Epithelial cell of esophagus (primary cell): ENCODE measurements at regions not wholly inside any gene's neighbourhood (a gene's known extent, or its start where the extent isn't known, plus 50 kb on each side); places are given as distances from the start of the nearest gene placed in this dataset.
A peak's percentile ranks its signal among the peaks of the same experiment; 100 is the strongest.
"Not testable (repeated sequence)": the region's sequence is repeated elsewhere in the genome, so short reads cannot be mapped to it uniquely, and the experiment has no call there.

ENCODE experiments used
- DNase-seq: peaks from one replicate; pipeline ENCODE4 v3.0.0; 2010; ENCODE audit warnings: low read depth
- H3K4me3 ChIP-seq: 2 replicates; pipeline ENCODE4 v1.5.1; 2011; ENCODE audit warnings: mild to moderate bottlenecking, low read length, control low read depth
- TF ChIP-seq, protein P1 (sequence below): IDR thresholded peaks from 2 replicates; pipeline ENCODE4 v1.5.1; 2011; ENCODE audit warnings: low read depth, mild to moderate bottlenecking, low read length, control low read depth, inconsistent platforms; ENCODE audit not compliant: insufficient read depth; ENCODE audit errors: missing control alignments

DNA sequence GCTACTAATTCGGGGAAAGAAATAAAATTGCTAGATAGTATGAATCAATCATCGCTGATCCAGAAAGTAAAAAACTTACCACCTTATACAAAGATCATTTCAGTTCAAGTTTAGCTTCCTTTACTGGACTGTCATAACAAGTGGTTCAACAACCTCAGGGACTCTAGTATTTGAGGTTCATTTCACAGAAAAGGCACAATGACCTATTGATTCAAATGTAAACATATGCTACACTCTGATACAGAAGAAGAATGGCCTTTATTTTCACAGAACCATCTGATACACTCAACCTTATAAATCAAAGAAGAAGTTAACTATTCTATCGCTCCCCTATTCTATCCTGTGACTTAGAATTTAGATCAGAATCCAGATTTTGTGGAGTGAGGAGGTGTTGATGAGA is 140.8 kb upstream of the EFCAB3 start:
- H3K4me3 ChIP-seq, DNase-seq: not testable (repeated sequence)

DNA sequence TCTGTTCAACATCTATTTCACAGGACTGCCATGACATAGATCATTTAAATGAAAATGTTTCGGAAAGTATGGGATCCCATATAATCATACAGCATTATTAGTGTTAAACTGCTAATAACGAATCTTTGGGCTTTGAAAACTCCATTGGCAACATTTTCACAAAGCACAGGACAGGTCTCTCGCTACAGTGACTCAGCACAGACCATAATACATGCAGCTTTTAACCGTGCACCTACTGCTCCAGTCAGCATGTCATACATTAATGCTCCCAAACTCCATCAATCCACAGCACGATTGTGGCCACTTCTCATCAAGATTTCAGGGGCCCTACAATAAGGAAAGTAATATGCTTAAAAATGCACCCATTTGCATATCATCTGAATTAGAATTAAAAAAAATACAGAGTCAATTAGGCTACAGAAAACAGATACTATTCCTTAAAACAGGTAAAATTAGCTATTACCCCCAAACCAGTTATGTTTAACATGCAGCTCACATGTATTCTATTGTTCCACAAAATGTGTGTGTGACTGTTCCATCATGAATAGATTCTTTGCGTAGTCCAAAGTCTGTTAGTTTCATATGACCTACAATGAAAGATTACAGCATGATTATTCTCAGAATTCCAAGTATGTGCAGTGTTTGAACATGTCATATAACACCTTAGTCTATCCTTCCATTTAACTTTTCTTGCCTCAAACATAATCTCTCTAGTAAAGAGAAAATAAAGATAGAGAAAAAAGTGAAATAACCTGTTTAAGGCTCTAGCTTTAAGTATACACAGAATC is 141.6 kb upstream of the EFCAB3 start:
- H3K4me3 ChIP-seq = not testable (repeated sequence)
- peak; percentile 7 for DNase-seq

DNA sequence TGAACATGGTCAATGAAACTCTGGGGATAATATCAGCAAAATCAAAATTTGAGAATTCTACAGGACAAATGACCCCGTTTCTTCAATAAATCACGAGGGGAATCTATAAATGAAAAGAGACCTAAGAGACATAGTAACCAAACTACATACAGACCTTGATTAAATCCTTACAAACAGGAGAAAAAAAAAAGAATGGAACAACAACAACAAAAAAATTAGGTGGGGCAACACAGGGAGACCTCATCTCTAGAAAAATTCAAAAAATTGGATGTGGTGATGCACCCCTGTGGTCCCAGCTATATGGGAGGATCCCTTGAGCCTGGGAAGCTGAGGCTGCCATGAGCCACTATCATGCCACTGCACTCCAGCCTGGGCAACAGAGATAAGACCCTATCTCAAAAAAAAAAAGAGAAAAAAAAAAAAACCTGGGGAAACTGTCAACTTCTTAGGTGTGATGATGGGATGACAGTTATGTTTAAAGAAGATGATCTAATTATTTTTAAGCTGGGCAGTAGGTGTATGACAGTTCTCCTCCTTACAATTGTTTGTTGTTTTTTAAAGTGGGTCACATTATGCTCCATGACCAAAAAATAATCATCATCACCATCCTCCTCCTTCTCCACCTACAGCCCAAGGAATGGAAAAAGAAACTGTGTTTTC is 146.4 kb upstream of the EFCAB3 start:
- H3K4me3 ChIP-seq, DNase-seq: not testable (repeated sequence)

DNA sequence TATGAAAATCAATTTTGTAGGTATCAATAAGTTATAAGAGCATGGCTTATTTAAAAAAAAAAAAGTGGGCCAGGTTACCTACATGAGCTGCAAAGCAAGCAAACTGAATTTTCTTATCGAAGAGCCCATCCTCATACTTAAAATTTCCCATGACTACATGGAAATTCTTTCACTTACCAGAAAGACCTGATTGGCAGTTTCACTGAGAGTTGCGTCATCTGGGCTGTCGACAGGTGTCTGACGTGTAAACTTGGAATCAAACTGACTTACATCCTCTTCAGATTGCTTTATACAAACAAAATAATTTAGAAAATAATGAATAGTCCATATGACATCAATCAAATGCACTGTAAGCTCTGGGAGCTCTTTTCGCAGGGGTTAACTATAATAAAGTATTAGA is 149.1 kb upstream of the EFCAB3 start:
- not testable (repeated sequence) for H3K4me3 ChIP-seq, DNase-seq

DNA sequence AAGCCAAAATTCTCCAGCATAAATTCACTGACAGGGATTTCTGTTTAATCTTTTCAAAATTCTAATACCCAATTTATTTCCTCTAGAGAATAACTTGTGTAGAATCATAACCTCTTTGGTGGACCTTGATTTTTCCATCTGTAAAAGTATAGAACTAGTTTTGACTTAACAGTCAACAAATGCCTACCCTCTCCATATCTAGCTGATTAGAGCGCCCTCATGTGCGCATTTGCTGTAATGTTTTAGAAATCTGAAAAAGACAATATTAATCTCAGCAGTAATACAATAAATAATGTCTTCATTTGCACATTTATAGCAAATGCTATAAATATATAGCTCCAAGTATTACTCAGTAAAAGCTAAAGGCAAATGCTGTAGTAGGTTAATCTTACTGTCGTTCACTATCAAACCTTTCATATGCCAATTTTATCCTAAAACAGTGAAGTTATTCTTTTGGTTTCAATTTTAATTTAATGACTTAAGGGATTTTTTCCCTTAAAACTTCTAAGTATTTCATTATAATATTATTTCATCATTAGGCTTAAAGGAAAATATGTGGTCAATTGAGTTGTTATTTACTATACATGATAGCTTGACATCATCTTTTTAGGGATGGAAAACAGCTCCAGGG is 153.6 kb upstream of the EFCAB3 start:
- not testable (repeated sequence) for H3K4me3 ChIP-seq
- peak; percentile 7 for DNase-seq

DNA sequence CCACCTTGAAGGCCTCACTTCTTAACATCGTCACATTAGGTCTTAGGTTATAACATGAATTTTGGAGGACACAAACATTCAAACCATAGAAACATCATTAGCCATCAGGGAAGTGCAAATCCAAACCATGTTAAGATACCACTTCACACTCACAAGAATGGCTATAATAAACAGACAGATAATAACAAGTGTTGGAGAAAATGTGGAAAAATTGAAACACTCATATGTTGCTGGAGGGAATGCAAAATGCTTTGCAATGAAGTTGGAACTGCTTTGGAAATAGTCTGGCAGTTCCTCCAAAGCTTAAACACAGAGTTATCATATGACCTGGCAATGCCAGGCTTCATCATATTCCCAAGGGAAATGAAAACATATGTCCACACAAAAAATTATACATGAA is 156.8 kb upstream of the EFCAB3 start:
- not testable (repeated sequence) for H3K4me3 ChIP-seq, DNase-seq

DNA sequence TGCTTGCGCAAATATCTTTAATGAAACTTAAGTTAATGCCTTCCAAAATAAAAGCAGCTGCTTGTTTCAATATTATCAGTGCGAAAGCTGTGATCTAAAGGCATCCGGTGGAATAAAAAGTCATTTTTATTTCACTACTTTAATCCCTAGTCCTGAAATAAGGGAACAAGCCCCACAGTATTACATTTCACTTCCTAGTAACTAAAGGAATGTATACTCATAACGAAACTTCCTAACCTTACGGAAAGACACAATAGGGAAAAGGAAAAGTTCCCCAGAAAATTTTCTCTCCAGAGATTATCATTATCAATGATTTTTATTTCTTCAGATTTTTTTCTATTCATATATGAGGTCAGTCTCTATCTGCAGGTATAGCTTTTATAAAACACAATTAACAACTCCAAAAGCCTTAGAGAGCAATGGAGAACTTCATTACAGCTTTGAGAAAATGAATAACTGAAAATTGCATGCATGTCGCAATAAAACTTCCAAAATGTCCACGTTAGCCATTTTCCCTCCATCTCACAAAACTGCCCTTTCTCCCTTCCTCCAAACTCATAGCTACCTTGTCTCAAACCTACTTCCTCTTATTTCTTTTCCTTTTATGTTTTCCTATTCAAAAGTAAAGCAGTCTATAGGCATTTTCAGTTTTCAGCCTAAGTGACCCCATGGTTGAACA is 154.3 kb upstream of the MED13 start:
- H3K4me3 ChIP-seq = no peak overlapping the region
- TF ChIP-seq, protein P1, sequence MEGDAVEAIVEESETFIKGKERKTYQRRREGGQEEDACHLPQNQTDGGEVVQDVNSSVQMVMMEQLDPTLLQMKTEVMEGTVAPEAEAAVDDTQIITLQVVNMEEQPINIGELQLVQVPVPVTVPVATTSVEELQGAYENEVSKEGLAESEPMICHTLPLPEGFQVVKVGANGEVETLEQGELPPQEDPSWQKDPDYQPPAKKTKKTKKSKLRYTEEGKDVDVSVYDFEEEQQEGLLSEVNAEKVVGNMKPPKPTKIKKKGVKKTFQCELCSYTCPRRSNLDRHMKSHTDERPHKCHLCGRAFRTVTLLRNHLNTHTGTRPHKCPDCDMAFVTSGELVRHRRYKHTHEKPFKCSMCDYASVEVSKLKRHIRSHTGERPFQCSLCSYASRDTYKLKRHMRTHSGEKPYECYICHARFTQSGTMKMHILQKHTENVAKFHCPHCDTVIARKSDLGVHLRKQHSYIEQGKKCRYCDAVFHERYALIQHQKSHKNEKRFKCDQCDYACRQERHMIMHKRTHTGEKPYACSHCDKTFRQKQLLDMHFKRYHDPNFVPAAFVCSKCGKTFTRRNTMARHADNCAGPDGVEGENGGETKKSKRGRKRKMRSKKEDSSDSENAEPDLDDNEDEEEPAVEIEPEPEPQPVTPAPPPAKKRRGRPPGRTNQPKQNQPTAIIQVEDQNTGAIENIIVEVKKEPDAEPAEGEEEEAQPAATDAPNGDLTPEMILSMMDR = no peak
- no peak for DNase-seq

DNA sequence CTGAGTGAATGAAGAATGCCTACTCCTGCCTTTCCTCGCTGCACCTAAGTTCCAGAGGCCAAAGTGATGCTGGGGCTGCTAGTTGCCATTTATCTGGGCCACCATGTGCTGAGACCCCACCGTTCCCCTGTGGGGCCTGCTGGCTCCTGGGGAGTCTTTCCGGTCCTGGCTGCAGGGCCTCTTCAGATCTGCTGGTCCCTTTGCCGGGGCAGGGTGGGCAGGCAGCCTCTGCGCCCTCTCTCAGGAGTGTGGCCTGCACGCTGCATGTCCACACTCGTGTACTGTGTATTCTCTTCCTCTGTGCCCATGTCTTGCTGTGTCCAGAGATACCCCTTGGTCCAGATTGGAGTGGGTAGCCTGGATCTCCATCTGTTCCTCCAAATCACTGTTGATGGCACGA is 151.8 kb upstream of the MED13 start:
- TF ChIP-seq, protein P1 = no peak
- no peak for DNase-seq
- H3K4me3 ChIP-seq = no peak overlapping the region

DNA sequence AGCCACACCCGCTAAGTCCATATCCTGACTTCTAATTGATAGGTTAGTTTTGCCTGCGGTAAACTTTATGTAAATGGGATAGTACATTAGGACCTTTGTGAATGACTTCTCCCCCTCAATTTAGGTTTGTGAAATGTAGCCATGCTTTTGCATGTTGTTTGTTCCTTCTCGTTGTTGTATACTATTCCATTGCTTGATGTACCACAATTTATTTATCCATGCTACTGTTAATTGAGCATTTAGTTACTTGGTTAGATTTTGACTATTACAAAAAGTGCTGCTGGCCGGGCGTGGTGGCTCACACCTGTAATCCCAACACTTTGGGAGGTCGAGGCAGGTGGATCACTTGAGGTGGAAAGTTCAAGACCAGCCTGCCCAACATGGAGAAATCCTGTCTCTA is 150.8 kb upstream of the MED13 start:
- not testable (repeated sequence) for H3K4me3 ChIP-seq, DNase-seq

DNA sequence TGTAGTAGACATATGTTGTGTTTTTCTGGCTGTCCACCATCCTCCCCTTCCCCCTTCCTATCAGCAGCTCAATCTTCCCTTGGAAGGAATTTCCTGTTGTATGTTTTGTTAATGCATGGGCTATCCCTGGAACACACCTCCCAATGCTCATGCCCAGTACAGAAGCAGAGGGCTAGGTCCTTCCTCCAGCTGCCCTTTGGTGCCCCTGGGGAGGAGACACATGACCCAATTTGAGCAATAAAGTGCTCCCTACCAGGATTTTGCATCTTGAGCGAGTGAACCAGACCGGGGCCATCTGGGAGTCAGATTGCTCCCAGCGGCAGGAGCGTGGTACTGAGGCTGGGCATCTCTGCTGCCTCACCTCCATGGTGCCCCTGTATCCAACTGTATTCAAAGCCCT is 141.5 kb upstream of the MED13 start:
- TF ChIP-seq, protein P1 = no peak
- no peak overlapping the region for H3K4me3 ChIP-seq
- DNase-seq = no peak

DNA sequence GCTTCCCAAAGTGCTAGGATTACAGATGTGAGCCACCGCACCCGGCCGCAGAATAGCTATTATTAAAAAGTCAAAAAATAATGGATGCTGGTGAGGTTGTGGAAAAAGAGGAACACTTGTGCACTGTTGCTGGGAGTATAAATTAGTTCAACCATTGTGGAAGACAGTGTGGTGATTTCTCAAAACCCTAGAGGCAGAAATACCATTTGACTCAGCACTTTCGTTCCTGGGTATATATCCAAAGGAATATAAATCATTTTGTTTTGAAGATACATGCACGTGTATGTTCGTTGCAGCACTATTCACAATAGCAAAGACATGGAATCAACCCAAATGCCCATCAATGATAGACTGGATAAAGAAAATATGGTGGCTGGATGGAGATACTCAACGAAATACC is 132.1 kb upstream of the MED13 start:
- DNase-seq, H3K4me3 ChIP-seq: not testable (repeated sequence)

DNA sequence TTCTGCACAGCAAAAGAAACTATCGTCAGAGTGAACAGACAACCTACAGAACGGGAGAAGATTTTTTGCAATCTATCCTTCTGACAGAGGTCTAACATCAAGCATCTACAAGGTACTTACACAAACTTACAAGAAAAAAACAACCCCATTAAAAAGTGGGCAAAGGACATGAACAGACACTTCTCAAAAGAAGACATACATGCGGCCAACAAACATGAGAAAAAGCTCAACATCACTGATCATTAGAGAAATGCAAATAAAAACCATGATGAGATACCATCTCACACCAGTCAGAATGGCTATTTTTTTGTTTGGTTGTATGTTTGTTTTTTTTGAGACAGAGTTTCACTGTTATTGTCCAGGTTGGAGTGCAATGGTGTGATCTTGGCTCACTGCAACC is 131.5 kb upstream of the MED13 start:
- not testable (repeated sequence) for H3K4me3 ChIP-seq

More for the DNA sequence above, 131.5 kb upstream of the MED13 start:
- DNase-seq = not testable (repeated sequence)
